Keratinocyte (primary cell): ENCODE measurements at regions not wholly inside any gene's neighbourhood (a gene's known extent, or its start where the extent isn't known, plus 50 kb on each side); places are given as distances from the start of the nearest gene placed in this dataset.
"Not testable (repeated sequence)": the region's sequence is repeated elsewhere in the genome, so short reads cannot be mapped to it uniquely, and the experiment has no call there.

Experiments used
- DNase-seq: peaks from one replicate; pipeline ENCODE4 v3.0.0-alpha.2; 2011; ENCODE audit warnings: low read depth, missing footprints, low spot score
- FAIRE-seq: peaks from 2 replicates; lab custom pipeline; 2011; peaks lifted over from hg19 to GRCh38; lab: Jason Lieb, UNC
- H2AFZ ChIP-seq: 2 replicates; pipeline ENCODE4 v1.6.0; 2012; ENCODE audit warnings: low read length, control low read depth, inconsistent platforms; ENCODE audit not compliant: control insufficient read depth
- H3K27ac ChIP-seq: 2 replicates; pipeline ENCODE4 v1.5.1; 2011; ENCODE audit warnings: low read length; ENCODE audit not compliant: control insufficient read depth, insufficient read depth
- H3K27me3 ChIP-seq: 3 replicates; pipeline ENCODE4 v1.6.0; 2011; ENCODE audit warnings: low read length; ENCODE audit not compliant: control insufficient read depth, insufficient read depth; ENCODE audit errors: extremely low read depth
- H3K36me3 ChIP-seq, 2 experiments: 2 replicates in 1 of 2; 3 replicates in 1 of 2; pipeline ENCODE4 v1.5.1; 2011; ENCODE audit warnings: low read length in 2 of 2, mild to moderate bottlenecking in 1 of 2; ENCODE audit not compliant: control insufficient read depth in 2 of 2, insufficient read depth in 2 of 2; ENCODE audit errors: extremely low read depth in 1 of 2
- H3K4me1 ChIP-seq: 3 replicates; pipeline ENCODE4 v1.5.1; 2011; ENCODE audit warnings: low read length; ENCODE audit not compliant: control insufficient read depth, insufficient read depth; ENCODE audit errors: extremely low read depth
- H3K4me2 ChIP-seq: 3 replicates; pipeline ENCODE4 v1.6.0; 2011; ENCODE audit warnings: low read depth, low read length; ENCODE audit not compliant: control insufficient read depth, insufficient read depth; ENCODE audit errors: extremely low read depth
- H3K4me3 ChIP-seq, 3 experiments: fragments of 200-600 bp in 1 of 3; sonication (generic) in 1 of 3; 2 replicates in 2 of 3; 3 replicates in 1 of 3; pipeline ENCODE4 v1.5.1; 2011 to 2016; ENCODE audit warnings: low read length in 3 of 3, mild to moderate bottlenecking in 3 of 3, control low read depth in 2 of 3, inconsistent platforms in 1 of 3, low read depth in 1 of 3, mixed read lengths in 1 of 3, mixed run types in 1 of 3, moderate library complexity in 1 of 3; ENCODE audit not compliant: control insufficient read depth in 2 of 3, insufficient read depth in 2 of 3; ENCODE audit errors: extremely low read depth in 1 of 3
- H3K79me2 ChIP-seq: 2 replicates; pipeline ENCODE4 v1.6.0; 2012; ENCODE audit warnings: low read length; ENCODE audit not compliant: control insufficient read depth, insufficient read depth
- H3K9ac ChIP-seq: 3 replicates; pipeline ENCODE4 v1.6.0; 2011; ENCODE audit warnings: low read length; ENCODE audit not compliant: control insufficient read depth, insufficient read depth; ENCODE audit errors: extremely low read depth
- H3K9me1 ChIP-seq: 3 replicates; pipeline ENCODE4 v1.6.0; 2011; ENCODE audit warnings: low read length; ENCODE audit not compliant: control insufficient read depth, insufficient read depth; ENCODE audit errors: extremely low read depth
- H3K9me3 ChIP-seq: 2 replicates; pipeline ENCODE4 v1.5.1; 2012; ENCODE audit warnings: low read depth, low read length; ENCODE audit not compliant: control insufficient read depth
- H4K20me1 ChIP-seq: 3 replicates; pipeline ENCODE4 v1.6.0; 2011; ENCODE audit warnings: low read length; ENCODE audit not compliant: control insufficient read depth, insufficient read depth; ENCODE audit errors: extremely low read depth
- CTCF ChIP-seq, 3 experiments: IDR thresholded peaks in 1 of 3; conservative IDR thresholded peaks in 1 of 3; optimal IDR thresholded peaks in 1 of 3; 2 replicates in 2 of 3; 3 replicates in 1 of 3; pipeline versions ENCODE3 to v1.5.1; 2011; ENCODE audit warnings: low read length in 3 of 3, mild to moderate bottlenecking in 3 of 3, moderate library complexity in 2 of 3, control low read depth in 1 of 3, inconsistent platforms in 1 of 3; ENCODE audit not compliant: insufficient read depth in 2 of 3; ENCODE audit errors: extremely low read depth in 1 of 3
- EZH2 ChIP-seq: IDR thresholded peaks from one replicate; pipeline ENCODE4 v1.6.1; 2012; ENCODE audit warnings: inconsistent platforms, mild to moderate bottlenecking, low read length, moderate library complexity
- dilution Hi-C: fragments of 300-500 bp; cut with MboI; formaldehyde crosslinking; loops from one replicate; pipeline ENCODE4 v1.7.0; 2020; ENCODE audit warnings: low sequenced_read_pairs; ENCODE audit not compliant: extremely low pct_ligation_motif_present

GRCh38 chr13:61536433-61536832 is 120.8 kb upstream of the PCDH20 start:
- Histone ChIP-seq H3K79me2 (no peaks in the 10 kb centered on the region), H3K9ac (no peak overlapping the region), H2AFZ (no peak overlapping the region), H3K36me3 (no peaks in the 10 kb centered on the region), H3K4me1 (no peaks in the 10 kb centered on the region), H3K4me3 (no peak overlapping the region), H3K9me1 (no peaks in the 10 kb centered on the region), H4K20me1 (no peaks in the 10 kb centered on the region), H3K9me3 (no peaks in the 10 kb centered on the region), H3K27me3 (no peaks in the 10 kb centered on the region), H3K4me2 (no peak overlapping the region), H3K27ac (no peak overlapping the region)
- FAIRE-seq (no peak), DNase-seq (no peak)
- TF ChIP-seq CTCF (optimal IDR thresholded peaks at IDR 0.05 in 1 of 3, IDR thresholded peaks at IDR 0.05 in 1 of 3, conservative IDR thresholded peaks at IDR 0.05 in 1 of 3; ENCODE audit: extremely low read depth in 1 of 3, insufficient read depth in 2 of 3, low read length in 3 of 3) (no peak), EZH2 (no peak)
- dilution Hi-C loops, result no loop called here

GRCh38 chr13:61531383-61532065 is 115.9 kb upstream of the PCDH20 start:
- dilution Hi-C loops, result no loop called here
- TF ChIP-seq EZH2 (no peak), CTCF (optimal IDR thresholded peaks at IDR 0.05 in 1 of 3, IDR thresholded peaks at IDR 0.05 in 1 of 3, conservative IDR thresholded peaks at IDR 0.05 in 1 of 3; ENCODE audit: extremely low read depth in 1 of 3, insufficient read depth in 2 of 3, low read length in 3 of 3) (no peak)
- no peak for DNase-seq

GRCh38 chr13:61519214-61519613 is 103.6 kb upstream of the PCDH20 start:
- H2AFZ ChIP-seq, H3K9me1 ChIP-seq, H3K4me2 ChIP-seq, dilution Hi-C loops, DNase-seq, H3K27me3 ChIP-seq, H3K36me3 ChIP-seq, H3K9me3 ChIP-seq, H3K79me2 ChIP-seq, H3K4me3 ChIP-seq, H3K9ac ChIP-seq, H3K4me1 ChIP-seq, H3K27ac ChIP-seq, H4K20me1 ChIP-seq, FAIRE-seq: not testable (repeated sequence)

More at GRCh38 chr13:61531383-61532065, 115.9 kb upstream of the PCDH20 start:
- no peaks in the 10 kb centered on the region for H3K79me2 ChIP-seq
- H3K27ac ChIP-seq, result no peak overlapping the region
- no peaks in the 10 kb centered on the region for H3K9me3 ChIP-seq
- H3K36me3 ChIP-seq, result no peaks in the 10 kb centered on the region
- H3K9me1 ChIP-seq, result no peaks in the 10 kb centered on the region
- no peaks in the 10 kb centered on the region for H4K20me1 ChIP-seq
- no peak for FAIRE-seq
- no peak overlapping the region for H3K4me2 ChIP-seq
- H3K27me3 ChIP-seq, result no peaks in the 10 kb centered on the region
- no peaks in the 10 kb centered on the region for H3K4me1 ChIP-seq
- H3K4me3 ChIP-seq, result no peak overlapping the region
- no peak overlapping the region for H2AFZ ChIP-seq
- H3K9ac ChIP-seq, result no peak overlapping the region
